Thyroid gland (tissue), 4 donors: ENCODE measurements at regions not wholly inside any gene's neighbourhood (a gene's known extent, or its start where the extent isn't known, plus 50 kb on each side); places are given as distances from the start of the nearest gene placed in this dataset.

Experiments
- DNase-seq, 2 donors: peaks; one replicate each; pipeline ENCODE4 v3.0.0-alpha.2; 2019
- H3K27ac ChIP-seq, 3 donors: fragments of 200-600 bp; sonication (generic); 1 replicate in 2 of 3; 2 replicates in 1 of 3; pipeline ENCODE4 v1.5.1; 2016 to 2019; ENCODE audit warnings: mild to moderate bottlenecking in 1 of 3, moderate library complexity in 1 of 3
- H3K27me3 ChIP-seq: fragments of 200-600 bp; sonication (generic); one replicate; pipeline ENCODE4 v1.5.1; 2019
- H3K36me3 ChIP-seq, 2 donors: fragments of 200-600 bp; sonication (generic); one replicate each; pipeline ENCODE4 v1.5.1; 2016 to 2019
- H3K4me1 ChIP-seq, 2 donors: fragments of 200-600 bp; sonication (generic); one replicate each; pipeline ENCODE4 v1.5.1; 2017 to 2019
- H3K4me3 ChIP-seq, 3 donors: fragments of 200-600 bp; sonication (generic); replicated peaks in 1 of 3; 1 replicate in 2 of 3; 2 replicates in 1 of 3; pipeline ENCODE4 v1.5.1; 2016; ENCODE audit warnings: mild to moderate bottlenecking in 1 of 3
- H3K9me3 ChIP-seq: fragments of 200-600 bp; sonication (generic); one replicate; pipeline ENCODE4 v1.5.1; 2017
- CTCF ChIP-seq, 6 experiments: fragments of 200-600 bp in 3 of 6; fragments of 450-650 bp in 3 of 6; sonication (generic) in 3 of 6; IDR thresholded peaks; one replicate each; pipeline ENCODE4 v1.5.1; 2016 to 2019; ENCODE audit warnings: antibody characterized with exemption in 6 of 6, mild to moderate bottlenecking in 2 of 6, inconsistent platforms in 1 of 6, moderate library complexity in 1 of 6
- POLR2A ChIP-seq, 2 donors: fragments of 450-650 bp; IDR thresholded peaks; one replicate each; pipeline ENCODE4 v1.6.1; 2017; ENCODE audit warnings: antibody characterized with exemption in 2 of 2, mild to moderate bottlenecking in 2 of 2, moderate library complexity in 1 of 2
- WGBS, 2 donors: methylation state at CpG; one replicate each; pipeline ENCODE4 v1.1.5; 2017; 5-methylcytosine and 5-hydroxymethylcytosine counted together
- intact Hi-C: fragments of 100-400 bp; cut with DNase I; formaldehyde crosslinking; loops from one replicate; pipeline ENCODE4 v1.15.1; 2023

- Histone ChIP-seq H3K36me3 (no peaks in the 10 kb centered on the region), H3K4me3 (no peak overlapping the region), H3K27ac (peak overlapping the region in 1 of 3 donors; percentile 24), H3K9me3 (no peaks in the 10 kb centered on the region), H3K27me3 (no peaks in the 10 kb centered on the region), H3K4me1 (peaks cover 64 to 68% of the 10 kb centered on the region in 2 donors)
- TF ChIP-seq CTCF (IDR thresholded peaks at IDR 0.05) (no peak), POLR2A (IDR thresholded peaks at IDR 0.05) (no peak)
- no peak for DNase-seq
- intact Hi-C loops, result no loop called here
Measured at GRCh38 chr3:69527498-69527897, 141.6 kb upstream of the FRMD4B start.

- DNase-seq, result no peak
- H3K36me3 ChIP-seq, result no peaks in the 10 kb centered on the region
- WGBS, 2 donors, result 90 to 100% methylated on average over 1 of the region's 1 CpG
- H3K4me1 ChIP-seq, result peaks cover 37 to 41% of the 10 kb centered on the region in 2 donors
- intact Hi-C loops, result no loop called here
- H3K4me3 ChIP-seq, result no peak overlapping the region
- H3K9me3 ChIP-seq, result no peaks in the 10 kb centered on the region
- H3K27me3 ChIP-seq, result no peaks in the 10 kb centered on the region
- H3K27ac ChIP-seq, result no peak overlapping the region
- no peak for TF ChIP-seq POLR2A (IDR thresholded peaks at IDR 0.05)
- TF ChIP-seq CTCF (IDR thresholded peaks at IDR 0.05), result no peak
Measured at GRCh38 chr3:69524816-69525215, 138.9 kb upstream of the FRMD4B start.

- no peak for TF ChIP-seq CTCF (IDR thresholded peaks at IDR 0.05)
- TF ChIP-seq POLR2A (IDR thresholded peaks at IDR 0.05), result no peak
- no peaks in the 10 kb centered on the region for H3K9me3 ChIP-seq
- H3K27ac ChIP-seq, result no peak overlapping the region
- no peak overlapping the region for H3K4me3 ChIP-seq
- intact Hi-C loops, result no loop called here
- no peaks in the 10 kb centered on the region for H3K36me3 ChIP-seq
- peaks cover 13 to 26% of the 10 kb centered on the region in 2 donors for H3K4me1 ChIP-seq
- no peaks in the 10 kb centered on the region for H3K27me3 ChIP-seq
- DNase-seq, result no peak
Measured at GRCh38 chr3:69521286-69521685, 135.4 kb upstream of the FRMD4B start.

GRCh38 chr3:69511361-69511760, 125.5 kb upstream of the FRMD4B start:
- H3K4me3 ChIP-seq, result no peak overlapping the region

GRCh38 chr3:69510481-69511030, 124.7 kb upstream of the FRMD4B start:
- TF ChIP-seq CTCF (IDR thresholded peaks at IDR 0.05) (no peak), POLR2A (IDR thresholded peaks at IDR 0.05) (no peak)
- DNase-seq, result no peak
- Histone ChIP-seq H3K27ac (no peak overlapping the region), H3K27me3 (no peaks in the 10 kb centered on the region), H3K4me1 (peaks cover 10 to 11% of the 10 kb centered on the region in 2 donors), H3K9me3 (no peaks in the 10 kb centered on the region), H3K36me3 (no peaks in the 10 kb centered on the region), H3K4me3 (no peak overlapping the region)
- WGBS, 2 donors, result 46 to 59% methylated on average over 3 of the region's 3 CpGs
- intact Hi-C loops, result no loop called here

More at GRCh38 chr3:69511361-69511760, 125.5 kb upstream of the FRMD4B start:
- Histone ChIP-seq H3K27me3 (no peaks in the 10 kb centered on the region), H3K27ac (no peak overlapping the region), H3K9me3 (no peaks in the 10 kb centered on the region), H3K36me3 (no peaks in the 10 kb centered on the region), H3K4me1 (peaks cover 10 to 11% of the 10 kb centered on the region in 2 donors)
- intact Hi-C loops, result no loop called here
- 91 to 95% methylated on average over 4 of the region's 4 CpGs for WGBS, 2 donors
- DNase-seq, result no peak
- TF ChIP-seq CTCF (IDR thresholded peaks at IDR 0.05) (no peak), POLR2A (IDR thresholded peaks at IDR 0.05) (no peak)
